ENCODE measurements at regions not wholly inside any gene's neighbourhood (a gene's known extent, or its start where the extent isn't known, plus 50 kb on each side); places are given as distances from the start of the nearest gene placed in this dataset.

DNA sequence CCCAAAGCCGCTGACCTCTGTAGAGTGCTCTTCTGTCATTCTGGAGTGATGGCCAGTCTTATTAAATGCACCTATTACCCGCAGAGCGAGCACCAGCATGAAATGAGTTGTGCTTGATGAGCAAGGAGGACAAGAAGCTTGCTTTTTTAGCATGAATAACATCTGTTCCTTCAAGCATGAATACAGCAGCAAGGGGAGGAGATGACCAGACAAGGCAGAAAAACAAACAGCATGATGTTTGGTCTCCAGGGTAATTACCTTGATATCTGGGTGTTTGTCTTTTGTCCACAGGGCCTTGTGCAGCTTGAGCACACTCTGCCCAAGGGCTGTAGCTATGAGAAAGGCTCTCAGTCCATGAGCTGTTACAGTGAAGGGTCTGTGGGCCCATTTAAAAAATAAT lies 324.8 kb upstream of the DDX53 start:
- DNase-seq, result no peak

DNA sequence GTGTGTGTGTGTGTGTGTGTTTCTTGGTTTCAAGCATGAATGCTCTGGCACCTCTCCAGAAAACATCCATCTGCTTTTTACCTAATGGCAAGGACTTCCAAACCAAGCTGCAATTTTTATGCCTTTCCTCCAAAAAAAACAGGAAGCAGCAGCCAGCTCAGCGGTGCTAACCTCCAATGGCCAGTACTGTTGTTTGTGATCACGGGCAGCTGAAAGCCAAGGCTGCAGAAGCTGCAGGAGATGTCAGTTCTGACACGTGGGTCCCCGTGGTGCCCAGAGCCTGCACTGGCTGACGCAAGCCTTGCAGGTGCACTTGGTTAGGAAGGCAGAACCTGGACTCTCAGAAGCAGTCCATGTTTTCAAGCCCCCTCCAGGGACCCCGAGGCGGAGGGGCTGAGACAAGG lies 313.6 kb upstream of the DDX53 start:
- DNase-seq, result peak; percentile 50

DNA sequence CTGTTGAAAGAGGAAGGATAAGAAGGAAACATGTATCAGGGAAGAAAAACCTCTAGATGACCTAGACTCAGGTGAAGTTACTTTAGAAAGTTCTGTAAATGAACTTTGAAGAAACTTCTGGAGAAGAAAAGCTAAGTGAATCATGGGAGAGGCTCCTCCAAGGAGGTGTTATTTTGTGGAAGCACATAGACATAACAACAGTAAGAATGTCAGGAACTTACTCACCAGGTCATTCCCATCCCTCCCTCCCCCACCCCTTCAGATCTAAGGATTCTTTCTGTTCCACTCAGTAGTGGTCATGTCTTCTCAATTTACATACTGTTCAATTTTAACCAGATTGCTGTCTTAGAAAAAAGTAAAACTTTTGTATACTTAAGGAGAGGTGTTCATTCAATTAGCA lies 310.5 kb upstream of the DDX53 start:
- DNase-seq, result no peak

DNA sequence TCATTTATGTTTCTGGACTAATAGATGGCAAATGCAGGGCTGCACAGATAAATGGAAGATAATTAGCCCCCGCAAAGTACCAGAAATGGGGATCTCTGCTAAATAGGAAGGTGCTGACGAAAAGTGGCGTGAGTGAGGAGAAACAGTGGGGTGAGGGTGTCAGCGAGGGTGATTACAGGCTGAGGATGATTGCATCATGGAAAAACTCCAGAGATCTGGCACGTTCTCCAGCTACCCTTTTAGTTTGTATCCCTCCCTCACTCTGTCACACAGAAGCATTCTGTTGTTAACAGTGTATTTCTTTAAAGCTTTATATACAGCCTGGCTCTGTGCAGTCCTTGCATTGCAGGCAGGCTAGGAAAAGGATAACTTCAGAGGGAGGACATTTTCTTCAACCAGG lies 309.6 kb upstream of the DDX53 start:
- DNase-seq, result no peak

DNA sequence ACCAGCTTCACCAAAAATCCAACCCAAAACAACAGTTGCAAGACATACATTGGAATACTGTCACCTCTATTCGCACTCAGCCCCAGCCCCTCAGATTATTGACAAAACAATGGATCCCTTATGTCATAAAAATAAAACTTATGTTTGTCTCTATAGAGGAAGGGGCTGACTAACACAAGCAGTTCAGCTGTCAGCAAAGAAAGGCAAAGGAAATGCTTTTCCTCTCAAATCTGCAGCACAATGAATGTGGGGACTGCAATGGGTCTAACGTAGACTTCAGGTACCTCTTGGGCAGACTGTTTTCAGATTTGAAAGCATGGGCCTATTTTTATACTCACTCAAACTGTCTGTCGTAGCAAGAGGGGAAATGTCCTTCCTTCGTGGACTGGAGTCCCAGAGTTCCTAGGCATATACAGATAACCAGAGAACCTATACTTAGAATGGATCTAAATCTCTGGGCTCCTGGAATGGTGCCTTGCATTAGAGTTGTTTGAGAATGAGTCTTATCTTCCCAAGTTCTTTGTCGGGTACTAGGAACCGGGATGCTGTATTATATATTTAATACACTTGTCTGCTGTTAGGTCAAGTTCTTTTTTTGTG lies 307.7 kb upstream of the DDX53 start:
- DNase-seq, result no peak

DNA sequence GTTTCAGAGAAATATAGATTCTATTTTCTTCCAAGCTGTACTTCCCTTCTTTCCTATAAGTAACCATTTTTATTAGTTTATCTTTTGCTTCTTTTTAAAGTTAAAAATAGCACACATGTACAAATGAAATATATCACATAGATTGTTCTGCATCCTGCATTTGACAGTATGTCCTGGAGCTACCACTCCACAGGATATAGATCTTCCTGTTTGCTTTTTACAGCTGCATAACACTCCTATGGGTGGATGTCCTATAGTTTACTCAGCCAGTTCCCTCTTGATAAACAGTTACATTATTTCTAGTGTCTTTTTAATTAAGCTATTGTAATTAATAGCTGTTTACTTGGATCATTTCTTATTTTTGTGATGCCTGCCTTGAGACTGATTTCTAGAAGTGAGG lies 301.6 kb upstream of the DDX53 start:
- DNase-seq, result no peak

DNA sequence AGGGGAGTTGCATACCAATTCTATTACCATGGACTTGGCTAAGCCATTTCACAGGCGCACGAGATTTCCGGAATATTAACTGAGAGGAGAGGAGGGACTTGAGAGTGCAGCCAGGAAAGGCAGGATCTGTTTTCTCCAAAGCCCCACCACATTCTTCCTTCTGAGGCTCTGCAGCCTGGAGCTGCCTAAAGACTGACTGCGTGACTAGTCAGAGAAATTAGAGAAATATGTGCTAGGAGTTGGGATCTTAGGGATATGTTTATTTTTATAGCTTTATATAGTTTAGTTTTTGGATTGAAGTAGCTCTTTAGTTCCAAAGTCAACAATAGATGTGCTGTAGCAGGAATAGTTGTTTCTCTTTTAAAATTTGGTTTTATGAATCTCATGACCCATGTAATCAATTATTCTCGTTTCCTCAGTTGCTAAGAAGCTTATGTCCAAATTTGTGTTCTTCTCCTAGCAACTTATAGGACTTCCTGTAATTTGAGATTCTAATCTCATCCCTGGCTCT lies 300.1 kb upstream of the DDX53 start:
- DNase-seq, result peak; percentile 51

DNA sequence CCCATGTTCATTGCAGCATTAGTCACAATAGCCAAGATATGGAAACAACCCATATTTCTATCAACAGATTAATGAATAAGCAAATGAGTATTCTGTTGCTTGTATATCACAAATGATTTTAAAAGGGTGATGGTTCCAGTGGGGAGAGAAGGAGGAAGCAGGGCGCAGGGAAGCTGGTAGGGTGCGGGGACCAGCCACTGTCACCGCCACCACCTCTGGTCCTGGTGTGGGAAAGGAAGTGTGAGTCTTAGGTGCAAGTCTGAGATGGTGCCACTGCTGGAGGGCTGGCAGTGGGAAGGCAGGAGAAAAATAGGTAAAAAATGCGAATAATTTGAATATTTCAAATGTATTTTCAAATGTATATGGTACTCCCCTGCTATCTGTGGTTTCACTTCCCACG lies 286.8 kb upstream of the DDX53 start:
- DNase-seq, result no peak

DNA sequence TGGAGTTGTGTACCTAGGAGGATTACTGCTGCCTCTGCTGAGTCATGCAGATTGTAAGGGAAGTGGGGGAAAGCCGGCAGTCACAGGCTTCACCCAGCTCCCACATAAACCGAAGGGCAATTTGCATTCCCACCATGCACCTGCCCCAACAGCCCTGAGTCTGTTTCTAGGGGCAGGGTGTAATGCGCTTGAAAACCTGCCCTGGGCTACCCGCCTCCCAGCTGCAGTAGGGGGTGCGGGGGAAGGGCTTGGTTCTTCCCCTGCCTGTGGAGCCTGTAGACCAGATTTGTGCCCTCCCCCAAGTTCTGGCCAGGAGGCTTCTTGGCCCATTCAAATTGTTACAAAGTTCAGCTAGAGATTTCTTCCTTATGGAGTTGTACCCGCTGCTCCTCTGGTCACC lies 269.2 kb upstream of the DDX53 start:
- DNase-seq, result no peak

DNA sequence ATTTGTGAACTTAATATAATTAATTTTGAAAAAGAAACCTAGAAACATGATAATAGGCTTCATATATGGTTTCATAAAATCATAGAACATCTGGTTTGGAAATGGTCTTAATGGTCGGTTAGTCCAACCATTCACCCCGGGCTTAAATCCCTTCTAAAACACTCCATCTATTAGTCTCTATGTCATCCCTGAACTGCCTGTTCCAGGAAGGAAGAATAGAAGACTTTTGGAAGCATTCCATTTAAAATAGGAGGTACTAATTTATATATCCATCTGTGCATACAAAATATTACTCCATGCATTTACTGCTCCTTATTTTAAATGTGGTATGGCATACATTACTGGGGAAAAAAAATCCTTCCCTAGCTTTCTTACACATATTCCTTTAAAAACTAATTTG lies 262.2 kb upstream of the DDX53 start:
- DNase-seq, result no peak

DNA sequence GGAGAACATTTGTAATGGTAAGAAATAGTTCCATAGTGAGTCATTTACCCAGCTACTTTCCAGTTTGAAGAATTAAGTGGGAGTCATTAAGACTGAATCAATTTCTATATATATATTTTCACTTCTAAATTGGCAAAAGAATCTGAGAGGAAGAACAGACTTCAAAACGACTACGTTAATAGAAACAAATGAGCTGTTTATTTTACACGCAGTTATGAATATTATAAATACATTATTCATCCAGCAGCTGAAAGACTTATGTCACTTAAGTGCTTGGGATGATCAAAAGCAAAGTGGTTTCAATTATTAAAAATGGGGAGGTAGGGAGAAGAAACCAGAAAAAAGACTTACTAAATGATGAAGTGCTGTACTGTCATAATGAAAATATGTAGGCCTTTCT lies 260.5 kb upstream of the DDX53 start:
- no peak for DNase-seq

DNA sequence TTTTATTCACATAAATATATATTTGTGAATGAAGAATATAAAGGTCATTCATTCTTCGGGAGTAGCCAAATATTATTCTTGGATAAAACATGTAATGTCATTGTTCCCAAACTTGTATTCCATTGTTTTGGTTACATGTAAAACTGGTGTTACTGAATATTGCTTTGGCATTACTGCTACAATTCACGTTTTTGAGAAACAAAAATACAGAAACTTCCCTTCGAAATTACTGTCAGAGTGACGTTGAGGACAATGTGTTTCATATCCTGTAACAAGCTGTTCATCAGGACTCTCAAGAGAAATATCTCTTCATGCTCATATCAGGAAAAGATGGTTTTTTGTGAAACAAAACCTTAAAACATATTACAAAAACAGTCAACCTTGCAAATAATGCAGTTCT lies 258.9 kb upstream of the DDX53 start:
- DNase-seq, result no peak

DNA sequence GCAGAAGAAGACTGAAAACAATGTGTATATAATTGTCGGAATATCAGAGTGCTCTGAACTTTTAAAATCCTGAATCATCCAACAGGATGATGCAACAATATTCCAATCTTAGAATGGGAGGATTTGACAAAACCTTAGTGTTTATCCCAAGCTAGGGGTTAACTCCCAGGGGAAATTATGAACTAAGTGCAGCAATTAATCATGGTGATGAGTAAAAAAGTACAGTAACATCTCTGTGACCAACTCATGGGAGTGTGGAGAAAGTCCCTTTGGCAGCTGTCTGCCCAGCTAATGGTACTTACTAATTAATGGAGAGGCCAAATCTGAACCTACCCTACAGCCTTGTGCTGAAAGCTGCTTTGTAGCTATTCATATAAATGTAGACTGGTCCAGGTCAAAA lies 257.6 kb upstream of the DDX53 start:
- no peak for DNase-seq

DNA sequence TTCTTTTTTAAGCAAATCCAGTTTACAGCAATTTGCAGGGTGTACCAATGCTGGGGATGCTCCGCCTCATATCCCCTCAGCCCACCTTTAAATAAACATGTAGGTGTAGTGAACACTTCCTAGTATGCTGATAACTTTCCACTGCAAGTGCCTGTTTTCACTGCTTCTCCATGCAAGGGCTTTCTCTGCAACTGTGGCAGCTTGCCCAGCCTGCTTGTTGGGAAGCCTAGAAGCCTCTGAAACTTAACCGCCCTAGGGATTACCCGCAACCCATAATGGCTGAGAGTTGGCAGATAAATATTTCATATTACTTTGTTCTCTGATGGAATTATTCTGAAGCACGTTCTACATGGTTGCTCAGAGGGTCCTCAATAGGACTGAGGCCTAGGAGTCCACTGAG lies 253.7 kb upstream of the DDX53 start:
- no peak for DNase-seq

DNA sequence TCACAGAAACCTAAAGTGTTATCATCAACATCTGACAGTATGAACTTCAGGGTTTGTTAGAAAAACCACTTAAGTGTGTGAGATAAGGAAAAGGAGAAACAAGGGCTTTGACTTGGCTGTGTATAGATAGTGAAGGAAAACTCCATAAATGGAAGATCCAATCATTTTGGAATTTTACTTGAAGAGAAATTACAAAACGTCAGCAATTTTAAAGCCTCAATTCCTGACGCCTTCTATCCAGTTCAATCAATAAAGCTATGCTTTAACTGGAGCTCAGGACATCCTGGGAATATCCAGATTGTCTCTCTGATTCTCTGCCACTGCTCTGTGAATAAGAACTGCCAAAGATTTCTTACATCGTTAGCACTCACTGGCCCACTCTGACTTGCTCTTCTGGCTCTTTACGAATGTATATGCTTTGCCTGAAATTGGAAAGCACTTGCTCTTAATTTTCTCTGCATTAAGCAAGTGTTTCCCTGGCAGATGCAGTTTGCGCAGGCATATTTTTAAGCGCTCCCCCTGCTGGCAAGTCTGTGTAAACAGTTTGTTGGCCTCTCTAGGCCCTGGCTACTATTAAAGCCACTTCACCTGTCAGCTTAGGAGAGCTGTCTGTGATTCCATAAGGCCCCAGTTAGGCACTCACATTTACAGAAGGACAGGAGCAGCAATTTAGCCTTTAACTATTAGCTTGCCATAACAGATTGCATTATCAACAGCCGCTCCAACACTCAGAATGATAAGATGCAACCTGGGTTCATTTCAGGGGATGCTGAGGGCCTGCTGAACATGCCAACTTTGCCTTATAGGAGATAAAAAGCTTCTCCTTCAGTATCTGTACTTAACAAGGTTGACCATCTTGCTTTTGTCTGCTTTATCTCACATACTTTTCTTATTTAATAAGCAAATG lies 251.4 kb upstream of the DDX53 start:
- peak; percentile 47 for DNase-seq

DNA sequence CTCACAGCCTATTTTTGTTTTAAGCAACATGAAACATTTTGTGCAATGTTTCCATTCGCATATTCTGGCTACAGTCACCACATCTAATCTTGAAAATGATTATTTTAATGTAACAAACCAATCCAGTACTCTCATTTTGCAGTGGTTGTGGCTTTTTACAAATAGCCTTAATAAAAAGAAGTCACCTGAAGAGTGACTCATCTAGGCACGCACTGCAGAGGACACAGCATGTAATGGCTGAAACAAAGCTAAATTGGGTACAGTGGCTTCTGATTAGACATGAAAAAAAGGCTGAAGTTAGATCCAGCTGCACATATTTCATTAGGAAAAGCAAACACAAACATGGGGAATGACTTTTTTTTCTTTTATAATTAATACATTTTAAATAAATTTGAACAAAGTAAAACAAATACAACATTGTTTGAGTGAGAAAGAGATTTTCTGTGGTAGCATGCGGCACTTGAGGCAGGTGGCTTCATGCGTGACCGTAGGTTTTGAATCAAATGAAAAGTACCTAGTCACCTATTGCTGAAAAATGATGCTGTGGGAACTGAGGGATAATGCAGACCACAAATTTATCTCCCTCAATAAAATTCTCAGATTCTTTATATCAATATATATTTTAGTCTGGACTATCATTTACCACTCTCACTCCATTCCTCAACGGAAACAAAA lies 240.8 kb upstream of the DDX53 start:
- DNase-seq, result no peak

DNA sequence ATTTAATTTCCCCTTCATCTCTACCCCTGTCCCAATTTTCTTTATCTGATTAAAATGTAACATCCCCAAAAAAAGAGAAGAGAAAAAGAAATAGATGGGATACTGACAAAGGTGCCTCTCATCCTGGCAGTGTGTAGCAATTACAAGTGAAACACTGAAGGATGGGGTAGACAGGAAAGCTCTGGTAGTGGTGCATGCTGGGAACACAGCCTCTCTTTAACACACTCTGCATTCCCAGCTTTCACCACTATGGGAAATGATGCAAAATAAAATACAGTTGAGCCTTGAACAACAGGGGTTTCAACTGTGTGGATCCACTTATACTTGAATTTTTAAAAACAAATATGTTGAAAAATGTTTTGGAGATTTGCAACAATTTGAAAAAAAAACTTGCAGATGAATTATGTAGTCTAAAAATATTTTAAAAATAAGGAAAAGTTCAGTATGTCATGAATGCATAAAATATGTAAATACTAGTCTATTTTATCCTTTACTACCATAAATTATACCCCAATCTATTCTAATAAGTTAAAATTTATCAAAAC lies 239.2 kb upstream of the DDX53 start:
- no peak for DNase-seq

DNA sequence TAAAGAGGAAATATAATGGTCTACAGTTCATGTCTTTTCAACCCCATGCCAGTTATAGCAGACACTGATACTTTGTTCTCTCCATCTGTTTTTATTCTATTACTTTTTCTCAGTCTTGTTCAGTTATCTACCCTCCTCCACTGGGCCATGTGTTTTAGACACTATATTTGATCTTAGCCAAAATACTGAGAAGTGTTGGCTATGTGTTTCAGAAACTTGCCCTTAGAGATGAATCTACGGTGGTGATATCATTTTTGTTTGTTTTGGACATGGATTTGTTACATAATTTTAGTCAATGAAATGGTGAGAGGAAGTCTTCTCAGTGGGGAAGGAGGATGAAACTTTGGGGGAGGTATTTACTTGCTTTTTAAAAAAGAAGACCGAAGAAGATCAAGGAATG lies 211.5 kb upstream of the DDX53 start:
- no peak for DNase-seq

DNA sequence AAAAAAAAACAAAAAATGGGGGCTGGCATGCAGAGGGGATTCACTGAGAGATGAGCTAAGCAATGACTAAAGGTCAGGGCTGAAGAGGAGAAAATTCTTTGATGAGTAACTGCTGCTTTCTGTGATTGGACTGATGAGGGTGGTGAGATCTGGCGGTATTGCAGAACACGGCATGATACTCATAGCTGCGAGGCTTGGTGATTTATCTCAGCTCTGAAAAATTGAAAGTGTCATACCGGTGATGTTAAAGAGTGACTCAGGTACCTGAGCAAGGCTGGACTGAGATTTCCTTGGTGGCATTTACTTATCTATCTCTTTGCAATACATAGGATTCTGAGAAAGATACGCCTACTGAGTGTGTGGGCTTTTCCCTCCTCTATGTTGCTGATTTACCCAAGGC lies 204.1 kb upstream of the DDX53 start:
- DNase-seq, result no peak

DNA sequence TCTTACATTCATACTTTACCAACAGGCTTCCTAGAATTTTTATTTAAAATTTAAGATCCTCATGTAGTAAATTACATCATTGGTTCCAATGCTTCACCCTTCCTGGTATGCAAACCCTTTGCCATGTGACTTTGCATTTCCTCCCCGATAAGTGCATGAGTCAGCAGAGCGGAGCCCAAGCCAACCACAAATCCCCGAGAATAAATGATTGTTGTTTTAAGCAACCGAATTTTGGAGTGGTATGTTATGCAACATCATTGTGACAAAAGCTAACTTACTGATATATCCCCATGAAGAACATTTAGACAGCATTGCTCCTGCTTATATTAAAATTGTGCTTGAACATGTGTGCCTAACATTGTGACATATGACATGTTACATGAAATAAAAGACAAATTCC lies 199.4 kb upstream of the DDX53 start:
- no peak for DNase-seq

DNA sequence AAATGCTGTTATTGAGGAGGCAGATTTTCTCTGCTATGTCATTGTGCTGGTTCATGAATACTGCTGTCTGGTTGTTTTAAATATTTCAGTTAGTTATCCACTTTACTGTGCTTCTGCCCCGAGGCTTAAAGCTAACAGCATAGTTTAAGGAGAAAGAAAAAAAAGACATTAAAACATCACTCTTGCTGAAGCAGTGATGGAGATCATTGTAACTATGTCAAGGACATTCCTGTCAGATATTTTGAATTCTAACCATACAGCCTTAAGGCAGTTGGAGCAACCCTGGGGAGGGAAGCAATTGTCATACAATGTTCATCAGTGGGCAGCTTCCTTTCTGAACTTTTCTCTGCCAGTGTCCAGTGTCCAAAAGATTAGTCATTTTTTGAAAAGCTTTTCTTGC lies 199.0 kb upstream of the DDX53 start:
- DNase-seq, result no peak

DNA sequence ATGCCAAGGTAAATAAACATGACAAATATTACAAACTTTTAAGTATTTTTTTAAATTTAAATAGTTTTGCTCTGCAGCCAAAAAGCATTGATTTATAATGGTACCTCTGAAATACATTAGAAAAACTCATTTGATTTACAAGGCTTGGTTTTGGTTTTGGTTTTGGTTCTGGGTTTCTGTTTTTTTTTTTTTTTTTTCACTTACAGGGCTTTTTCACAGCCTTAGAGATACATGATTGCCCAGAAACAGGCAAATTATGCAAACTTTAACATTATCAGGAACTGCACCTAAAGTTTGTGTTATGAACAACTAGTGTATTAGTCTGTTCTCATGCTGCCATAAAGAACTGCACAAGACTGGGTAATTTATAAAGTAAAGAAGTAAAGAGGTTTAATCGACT lies 196.4 kb upstream of the DDX53 start:
- no peak for DNase-seq

DNA sequence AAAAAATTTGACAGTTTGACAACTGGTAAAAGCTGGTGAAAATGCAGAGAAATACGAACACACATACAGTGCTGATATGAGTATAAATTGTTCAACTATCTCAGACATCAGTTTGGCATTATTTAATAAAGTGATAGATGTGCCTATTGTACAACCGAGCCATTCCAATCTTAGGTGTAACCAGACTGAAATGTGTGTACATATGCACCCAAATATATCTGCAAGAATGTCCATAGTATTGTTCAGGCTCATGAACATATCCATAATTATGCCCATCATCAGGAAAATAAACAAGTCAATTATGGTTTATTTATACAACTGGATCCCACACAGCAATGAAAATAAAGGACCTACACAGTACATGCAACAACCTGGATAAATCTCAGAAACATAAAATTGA lies 188.9 kb upstream of the DDX53 start:
- DNase-seq, result no peak

DNA sequence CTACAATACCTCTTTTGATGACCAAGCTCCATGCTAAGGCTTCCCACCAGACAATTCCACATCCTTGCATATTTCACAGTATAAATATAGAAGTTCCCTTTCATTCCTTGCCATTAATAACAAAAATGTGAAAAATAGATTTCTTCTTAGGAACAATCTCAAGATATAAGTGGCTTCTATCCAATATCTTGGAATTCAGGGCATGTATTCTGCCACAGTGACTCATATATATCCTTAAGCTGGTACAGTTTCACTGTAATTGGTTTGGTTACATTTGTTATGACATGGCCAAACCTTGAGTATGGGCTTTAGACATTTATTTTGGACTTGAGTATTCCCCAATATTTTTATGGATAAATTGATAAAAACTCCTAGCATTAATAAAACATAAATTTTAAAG lies 181.7 kb upstream of the DDX53 start:
- no peak for DNase-seq

Measured in right forelimb (tissue), 1 donor.